K562 (cell line): ENCODE measurements at regions not wholly inside any gene's neighbourhood (a gene's known extent, or its start where the extent isn't known, plus 50 kb on each side); places are given as distances from the start of the nearest gene placed in this dataset.

ENCODE experiments used
- ATAC-seq: fragments of 200-7000 bp; cut with Tn5 transposase; 3 replicates; pipeline ENCODE4 v1.9.1; 2020; ENCODE audit warnings: moderate library complexity
- BruUV-seq: library from RNA; stranded (reverse); fragments of 400-500 nt; replicated peaks from 2 replicates; lab custom pipeline; 2021; lab: Mats Ljungman, UMichigan
- CTCF ChIA-PET: fragments of 300-600 bp; formaldehyde crosslinking; extraction: SDS; loops from one replicate; lab custom pipeline; 2021; ENCODE audit warnings: low intra/inter-chr PET ratio; lab: Yijun Ruan, JAX
- POLR2A ChIA-PET: fragments of 300-600, 350-650 bp; sonication (Branson Sonifier 250); formaldehyde crosslinking; extraction: SDS; loops from one replicate; lab custom pipeline; 2021; ENCODE audit warnings: antibody characterized with exemption, inconsistent platforms; lab: Yijun Ruan, JAX
- DNase-seq, 4 experiments: peaks; one replicate each; pipeline versions ENCODE4 v3.0.0 to v3.0.0-alpha.2; 2011 to 2018; ENCODE audit warnings: low spot score in 3 of 4, mixed read lengths in 3 of 4; ENCODE audit errors: extremely low read depth in 1 of 4
- FAIRE-seq: peaks from 2 replicates; lab custom pipeline; 2011; peaks lifted over from hg19 to GRCh38; lab: Jason Lieb, UNC
- H2AFZ ChIP-seq: 2 replicates; pipeline ENCODE4 v1.6.0; 2011; ENCODE audit warnings: low read depth, low read length, control low read depth, inconsistent platforms
- H3K27ac ChIP-seq: fragments of 200-600 bp; 3 replicates; pipeline ENCODE4 v1.8.0; 2011; ENCODE audit warnings: low read depth, mild to moderate bottlenecking, control low read depth, inconsistent platforms, low read length, moderate library complexity, mixed read lengths; ENCODE audit errors: extremely low read depth
- H3K27me3 ChIP-seq, 2 experiments: fragments of 300-600 bp in 1 of 2; 2 replicates in 1 of 2; 3 replicates in 1 of 2; pipeline versions ENCODE4 v1.6.0 to v1.8.0; 2011; ENCODE audit warnings: inconsistent platforms in 2 of 2, low read length in 2 of 2, mild to moderate bottlenecking in 1 of 2, mixed read lengths in 1 of 2, moderate library complexity in 1 of 2; ENCODE audit not compliant: control insufficient read depth in 2 of 2, insufficient read depth in 2 of 2
- H3K36me3 ChIP-seq: fragments of 300-600 bp; 3 replicates; pipeline ENCODE4 v1.8.0; 2011; ENCODE audit warnings: mild to moderate bottlenecking, low read length, inconsistent platforms; ENCODE audit not compliant: control insufficient read depth, insufficient read depth
- H3K4me1 ChIP-seq, 2 experiments: fragments of 200-600 bp in 1 of 2; replicated peaks in 1 of 2; 2 replicates in 1 of 2; 3 replicates in 1 of 2; pipeline versions ENCODE4 v1.5.1 to v1.8.0; 2011; ENCODE audit warnings: inconsistent platforms in 2 of 2, low read length in 2 of 2, mild to moderate bottlenecking in 1 of 2, mixed read lengths in 1 of 2, moderate library complexity in 1 of 2; ENCODE audit not compliant: control insufficient read depth in 2 of 2, insufficient read depth in 2 of 2
- H3K4me2 ChIP-seq: 2 replicates; pipeline ENCODE4 v1.6.1; 2011; ENCODE audit warnings: low read length, control low read depth, inconsistent platforms, mixed read lengths; ENCODE audit not compliant: insufficient read depth
- H3K4me3 ChIP-seq: fragments of 200-600 bp; sonication (generic), shearing (Covaris generic); 2 replicates; pipeline ENCODE4 v1.5.1; 2016; ENCODE audit warnings: control low read depth, inconsistent platforms
- H3K79me2 ChIP-seq: fragments of 200-600 bp; 3 replicates; pipeline ENCODE4 v1.8.0; 2011; ENCODE audit warnings: low read length, inconsistent platforms; ENCODE audit not compliant: control insufficient read depth, insufficient read depth
- H3K9ac ChIP-seq, 2 experiments: 2 replicates each; pipeline versions ENCODE4 v1.6.0 to v1.6.1; 2011; ENCODE audit warnings: low read depth in 2 of 2, low read length in 2 of 2, control low read depth in 1 of 2, inconsistent platforms in 1 of 2, mild to moderate bottlenecking in 1 of 2, mixed read lengths in 1 of 2; ENCODE audit not compliant: insufficient read depth in 1 of 2
- H3K9me1 ChIP-seq: one replicate; pipeline ENCODE4 v1.6.0; 2011; ENCODE audit warnings: inconsistent platforms, mild to moderate bottlenecking, low read length, moderate library complexity; ENCODE audit not compliant: control insufficient read depth, insufficient read depth
- H3K9me3 ChIP-seq: replicated peaks from 2 replicates; pipeline ENCODE4 v1.5.1; 2011; ENCODE audit warnings: low read depth, low read length, inconsistent platforms; ENCODE audit not compliant: control insufficient read depth, insufficient read depth
- H4K20me1 ChIP-seq: replicated peaks from 2 replicates; pipeline ENCODE4 v1.6.1; 2011; ENCODE audit warnings: low read length, inconsistent platforms, mixed read lengths; ENCODE audit not compliant: control insufficient read depth, insufficient read depth
- MAZ ChIP-seq, 2 experiments: fragments of 450-650 bp in 1 of 2; sonication (generic) in 1 of 2; formaldehyde crosslinking; IDR thresholded peaks in 1 of 2; conservative IDR thresholded peaks in 1 of 2; 2 replicates each; pipeline versions ENCODE4 v1.4.0 to v1.5.0; 2020; ENCODE audit warnings: mild to moderate bottlenecking in 1 of 2, missing genetic modification reagents in 1 of 2
- RAD21 ChIP-seq, 2 experiments: fragments of 250-450 bp in 1 of 2; fragments of 450-650 bp in 1 of 2; sonication (Bioruptor Pico) in 1 of 2; formaldehyde crosslinking in 1 of 2; IDR thresholded peaks in 1 of 2; conservative IDR thresholded peaks in 1 of 2; 2 replicates each; pipeline versions ENCODE4 v1.4.0 to v1.8.0; 2020 to 2022; ENCODE audit warnings: mild to moderate bottlenecking in 2 of 2, moderate library complexity in 1 of 2
- REST ChIP-seq, 2 experiments: fragments of 450-650 bp; formaldehyde crosslinking in 1 of 2; IDR thresholded peaks; 2 replicates each; pipeline versions ENCODE4 v1.4.0 to v1.6.1; 2014 to 2020; ENCODE audit warnings: mild to moderate bottlenecking in 2 of 2, borderline replicate concordance in 1 of 2, low read depth in 1 of 2
- STAG1 ChIP-seq: sonication (generic); formaldehyde crosslinking; IDR thresholded peaks from 2 replicates; pipeline ENCODE4 v1.5.0; 2020; ENCODE audit warnings: missing genetic modification reagents, borderline replicate concordance
- TFAP4 ChIP-seq: sonication (generic); formaldehyde crosslinking; IDR thresholded peaks from 2 replicates; pipeline ENCODE4 v1.8.0; 2022; ENCODE audit warnings: missing genetic modification reagents, mild to moderate bottlenecking, moderate library complexity, borderline replicate concordance
- TOE1 ChIP-seq, 2 experiments: fragments of 450-650 bp in 1 of 2; sonication (generic) in 1 of 2; formaldehyde crosslinking in 1 of 2; IDR thresholded peaks; 2 replicates each; pipeline versions ENCODE4 v1.7.1 to v1.8.0; 2016 to 2022; ENCODE audit warnings: borderline replicate concordance in 2 of 2, mild to moderate bottlenecking in 2 of 2, antibody characterized with exemption in 1 of 2, inconsistent platforms in 1 of 2, low read depth in 1 of 2, missing genetic modification reagents in 1 of 2, moderate library complexity in 1 of 2
- ZBTB33 ChIP-seq: sonication (generic); formaldehyde crosslinking; IDR thresholded peaks from 2 replicates; pipeline ENCODE4 v1.8.1; 2023; ENCODE audit warnings: mild to moderate bottlenecking, missing genetic modification reagents
- WGBS: fragments of 100-300 bp; shearing (Covaris generic); methylation state at CpG from one replicate; pipeline ENCODE4 v1.1.6; 2016; ENCODE audit warnings: low coverage, mixed read lengths; ENCODE audit not compliant: insufficient coverage; ENCODE audit errors: missing lambda C conversion rate; 5-methylcytosine and 5-hydroxymethylcytosine counted together
- in situ Hi-C: fragments of 300-500 bp; cut with MboI; formaldehyde crosslinking; loops from 4 replicates; pipeline ENCODE4 v1.15.0; 2018; ENCODE audit warnings: inconsistent platforms, mixed read lengths
- intact Hi-C: fragments of 100-400 bp; cut with micrococcal nuclease; formaldehyde crosslinking; loops from 2 replicates; pipeline ENCODE4 v1.14.2; 2022

- H4K20me1 ChIP-seq = 0 out of 2 replicates have a peak, but pooled peaks cover 2% of the 10 kb centered on the region
- in situ Hi-C loops (no loop called here), intact Hi-C loops (no loop called here)
- H3K79me2 ChIP-seq = no peaks in the 10 kb centered on the region
- no peak overlapping the region for H3K4me2 ChIP-seq
- H3K9me3 ChIP-seq = no peaks in the 10 kb centered on the region
- no peaks in the 10 kb centered on the region for H3K9me1 ChIP-seq
- no peak overlapping the region for H3K9ac ChIP-seq
- BruUV-seq = no TSS peak
- POLR2A ChIA-PET = interaction anchor here (0.6 to 0.8 kb wide), 2 partner anchors 109 to 110 kb away, joined by 3 read pairs; no protein-coding TSS in a partner anchor
- no peak for FAIRE-seq
- ATAC-seq = no peak
- DNase-seq = no peak
- H3K4me3 ChIP-seq = no peak overlapping the region
- peaks cover 0 to 4% of the 10 kb centered on the region in 2 experiments; a peak in 2 of 5 replicates for H3K27me3 ChIP-seq
- under 1% methylated on average over 11 of the region's 11 CpGs for WGBS
- H3K27ac ChIP-seq = no peak overlapping the region
- CTCF ChIA-PET = no interaction called here
- no peaks in the 10 kb centered on the region for H3K4me1 ChIP-seq
- no peak overlapping the region for H2AFZ ChIP-seq
- H3K36me3 ChIP-seq = no peaks in the 10 kb centered on the region
- TF ChIP-seq ZBTB33 (CRISPR knock-in tag) (no peak), TOE1 (IDR thresholded peaks at IDR 0.05; ENCODE audit: borderline replicate concordance) (no peak), TOE1 (CRISPR knock-in tag; IDR thresholded peaks at IDR 0.05; ENCODE audit: borderline replicate concordance, low read depth) (no peak), MAZ (CRISPR knock-in tag; conservative IDR thresholded peaks at IDR 0.05 in 1 of 2, IDR thresholded peaks at IDR 0.05 in 1 of 2) (no peak), TFAP4 (no peak), RAD21 (CRISPR knock-in tag; conservative IDR thresholded peaks at IDR 0.05 in 1 of 2, IDR thresholded peaks at IDR 0.05 in 1 of 2) (no peak), REST (IDR thresholded peaks at IDR 0.05; ENCODE audit: borderline replicate concordance) (no peak), REST (CRISPR knock-in tag; IDR thresholded peaks at IDR 0.05; ENCODE audit: low read depth) (no peak), STAG1 (CRISPR knock-in tag) (no peak)
Observed at GRCh38 chr1:115217150-115218033, 120.7 kb downstream of the NGF start.
